A673 (cell line): ENCODE measurements at regions not wholly inside any gene's neighbourhood (a gene's known extent, or its start where the extent isn't known, plus 50 kb on each side); places are given as distances from the start of the nearest gene placed in this dataset.

Source experiments
- BruUV-seq: library from RNA; stranded (reverse); fragments of 400-500 nt; replicated peaks from 2 replicates; lab custom pipeline; 2021; lab: Mats Ljungman, UMichigan
- CTCF ChIA-PET: fragments of 300-600 bp; sonication (Branson Sonifier 250); formaldehyde crosslinking; loops from one replicate; lab custom pipeline; 2022; ENCODE audit warnings: antibody characterized with exemption; lab: Charles Lee
- POLR2A ChIA-PET: fragments of 300-600 bp; sonication (Branson Sonifier 250); formaldehyde crosslinking; loops from one replicate; lab custom pipeline; 2022; ENCODE audit warnings: antibody characterized with exemption; ENCODE audit not compliant: low non-redundant PET; lab: Charles Lee
- DNase-seq: peaks from one replicate; pipeline ENCODE4 v3.0.0-alpha.2; 2015; ENCODE audit warnings: low spot score
- H3K27ac ChIP-seq: fragments of 200-600 bp; sonication (generic); 2 replicates; pipeline ENCODE4 v1.5.1; 2016; ENCODE audit warnings: mixed run types, low read depth, mild to moderate bottlenecking, mixed read lengths, antibody characterized with exemption, low read length; ENCODE audit not compliant: poor library complexity, severe bottlenecking
- H3K27me3 ChIP-seq: fragments of 200-600 bp; sonication (generic); replicated peaks from 2 replicates; pipeline ENCODE4 v1.6.1; 2017; ENCODE audit warnings: mixed run types, low read depth, mild to moderate bottlenecking, mixed read lengths, antibody characterized with exemption, low read length; ENCODE audit not compliant: insufficient read depth, poor library complexity
- H3K36me3 ChIP-seq: fragments of 200-600 bp; sonication (generic); 2 replicates; pipeline ENCODE4 v1.6.1; 2016; ENCODE audit warnings: mixed run types, mild to moderate bottlenecking, mixed read lengths, antibody characterized with exemption, low read length; ENCODE audit not compliant: insufficient read depth, poor library complexity, severe bottlenecking
- H3K4me1 ChIP-seq: fragments of 200-600 bp; sonication (generic); 2 replicates; pipeline ENCODE4 v1.6.1; 2017; ENCODE audit warnings: mixed run types, mild to moderate bottlenecking, mixed read lengths, antibody characterized with exemption, low read length; ENCODE audit not compliant: insufficient read depth, poor library complexity, severe bottlenecking
- H3K4me3 ChIP-seq: fragments of 200-600 bp; sonication (generic); 2 replicates; pipeline ENCODE4 v1.5.1; 2016; ENCODE audit warnings: low read depth, mixed run types, mild to moderate bottlenecking, mixed read lengths, low read length; ENCODE audit not compliant: poor library complexity, severe bottlenecking
- H3K9me3 ChIP-seq: fragments of 200-600 bp; sonication (generic); 2 replicates; pipeline ENCODE4 v1.6.1; 2016; ENCODE audit warnings: mixed run types, low read depth, mild to moderate bottlenecking, mixed read lengths, antibody characterized with exemption, low read length; ENCODE audit not compliant: poor library complexity, severe bottlenecking
- EZH2 ChIP-seq: fragments of 200-600 bp; sonication (generic); IDR thresholded peaks from 2 replicates; pipeline ENCODE4 v1.6.1; 2017; ENCODE audit warnings: borderline replicate concordance, low read depth, mild to moderate bottlenecking, mixed read lengths, antibody characterized with exemption, low read length; ENCODE audit not compliant: poor library complexity, severe bottlenecking
- intact Hi-C: fragments of 100-400 bp; cut with micrococcal nuclease; formaldehyde crosslinking; loops from one replicate; pipeline ENCODE4 v1.10.0; 2022; ENCODE audit not compliant: unreplicated experiment
- TF ChIP-seq, protein P1 (sequence below): fragments of 300-800, 200-600 bp; sonication (generic); conservative IDR thresholded peaks from 2 replicates; pipeline ENCODE4 v1.5.1; 2017; ENCODE audit warnings: low read depth, mild to moderate bottlenecking, antibody characterized with exemption, low read length, moderate library complexity, mixed read lengths

DNA sequence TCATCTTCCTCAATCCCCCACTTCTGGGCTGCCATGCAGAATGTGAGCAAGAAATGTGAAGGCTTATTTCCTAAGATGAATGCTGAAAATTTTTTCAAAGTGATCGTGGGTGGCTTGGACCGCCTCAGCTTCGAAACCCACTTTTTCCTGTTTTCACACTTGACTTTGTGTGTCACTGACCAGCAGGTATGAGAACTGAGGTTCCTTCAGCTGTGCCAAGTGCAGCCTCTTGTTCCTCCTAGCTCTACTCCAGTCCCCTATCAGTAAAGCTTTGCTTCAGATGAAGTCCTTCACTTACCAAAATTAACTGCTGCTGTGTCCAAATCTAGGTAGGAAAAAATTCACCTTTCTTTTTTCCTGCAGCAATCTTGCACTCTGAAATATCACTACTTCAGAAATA lies 382.6 kb downstream of the DTWD2 start:
- BruUV-seq, result no TSS peak

DNA sequence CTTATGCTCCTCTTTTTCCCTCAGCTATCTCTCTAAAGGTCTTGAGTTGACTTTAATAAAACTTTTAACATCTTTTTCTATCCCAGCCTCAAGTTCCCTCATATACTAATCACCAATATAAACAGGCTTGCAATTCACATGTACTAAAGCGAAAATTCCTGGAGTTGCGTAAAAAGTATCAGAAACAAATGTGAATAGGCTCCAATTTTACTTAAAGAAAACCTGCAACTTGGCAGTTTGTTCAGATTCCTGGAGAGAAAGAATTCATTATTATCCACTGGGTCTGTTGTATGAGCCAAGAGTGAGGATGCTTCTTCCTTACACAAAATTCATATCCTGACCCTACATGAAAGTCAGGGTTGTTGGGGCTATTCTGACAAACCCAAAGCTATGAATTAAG lies 384.2 kb downstream of the DTWD2 start:
- CTCF ChIA-PET, result no interaction called here
- Histone ChIP-seq H3K27me3 (no peaks in the 10 kb centered on the region), H3K4me3 (no peak overlapping the region), H3K9me3 (no peaks in the 10 kb centered on the region), H3K27ac (no peak overlapping the region), H3K36me3 (no peaks in the 10 kb centered on the region), H3K4me1 (no peaks in the 10 kb centered on the region)
- no peak for TF ChIP-seq EZH2
- POLR2A ChIA-PET, result no interaction called here
- no TSS peak for BruUV-seq
- intact Hi-C loops, result loop anchor here (10.0 kb wide), 1 partner anchor 1149 kb away; no protein-coding TSS in a partner anchor
- no peak for DNase-seq

More for the DNA sequence above, 382.6 kb downstream of the DTWD2 start:
- DNase-seq, result no peak
- no peaks in the 10 kb centered on the region for H3K4me1 ChIP-seq
- POLR2A ChIA-PET, result no interaction called here
- no peak overlapping the region for H3K4me3 ChIP-seq
- CTCF ChIA-PET, result no interaction called here
- intact Hi-C loops, result loop anchor here (10.0 kb wide), 1 partner anchor 1151 kb away; no protein-coding TSS in a partner anchor
- H3K9me3 ChIP-seq, result no peaks in the 10 kb centered on the region
- H3K36me3 ChIP-seq, result no peaks in the 10 kb centered on the region
- H3K27me3 ChIP-seq, result no peaks in the 10 kb centered on the region
- no peak overlapping the region for H3K27ac ChIP-seq
- no peak for TF ChIP-seq EZH2
- TF ChIP-seq, protein P1, sequence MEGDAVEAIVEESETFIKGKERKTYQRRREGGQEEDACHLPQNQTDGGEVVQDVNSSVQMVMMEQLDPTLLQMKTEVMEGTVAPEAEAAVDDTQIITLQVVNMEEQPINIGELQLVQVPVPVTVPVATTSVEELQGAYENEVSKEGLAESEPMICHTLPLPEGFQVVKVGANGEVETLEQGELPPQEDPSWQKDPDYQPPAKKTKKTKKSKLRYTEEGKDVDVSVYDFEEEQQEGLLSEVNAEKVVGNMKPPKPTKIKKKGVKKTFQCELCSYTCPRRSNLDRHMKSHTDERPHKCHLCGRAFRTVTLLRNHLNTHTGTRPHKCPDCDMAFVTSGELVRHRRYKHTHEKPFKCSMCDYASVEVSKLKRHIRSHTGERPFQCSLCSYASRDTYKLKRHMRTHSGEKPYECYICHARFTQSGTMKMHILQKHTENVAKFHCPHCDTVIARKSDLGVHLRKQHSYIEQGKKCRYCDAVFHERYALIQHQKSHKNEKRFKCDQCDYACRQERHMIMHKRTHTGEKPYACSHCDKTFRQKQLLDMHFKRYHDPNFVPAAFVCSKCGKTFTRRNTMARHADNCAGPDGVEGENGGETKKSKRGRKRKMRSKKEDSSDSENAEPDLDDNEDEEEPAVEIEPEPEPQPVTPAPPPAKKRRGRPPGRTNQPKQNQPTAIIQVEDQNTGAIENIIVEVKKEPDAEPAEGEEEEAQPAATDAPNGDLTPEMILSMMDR, result no peak

DNA sequence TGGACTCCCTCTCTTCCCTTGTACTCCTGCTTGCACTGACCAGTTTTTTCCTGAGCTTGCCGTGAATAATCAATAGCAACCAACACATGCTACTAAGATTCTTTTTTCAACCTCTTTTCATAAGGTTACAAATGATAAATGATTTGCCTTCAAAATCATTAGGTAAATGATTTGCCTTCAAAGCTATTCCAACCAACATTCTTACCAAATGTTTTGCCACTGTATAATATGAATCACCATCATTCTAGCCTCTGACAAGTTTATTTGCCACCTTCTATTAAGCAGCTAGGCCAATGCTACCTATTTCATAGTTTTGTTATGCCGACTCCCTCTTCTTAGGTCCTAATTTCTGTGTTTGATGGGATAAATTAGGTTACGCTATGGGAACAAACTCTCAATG lies 385.1 kb downstream of the DTWD2 start:
- H3K4me1 ChIP-seq, result no peaks in the 10 kb centered on the region
- no peak for DNase-seq
- H3K27ac ChIP-seq, result no peak overlapping the region
- no peaks in the 10 kb centered on the region for H3K36me3 ChIP-seq
- intact Hi-C loops, result loop anchor here (10.0 kb wide), 1 partner anchor 1148 kb away; no protein-coding TSS in a partner anchor
- no TSS peak for BruUV-seq
- TF ChIP-seq, protein P1, result no peak
- TF ChIP-seq EZH2, result no peak
- no peaks in the 10 kb centered on the region for H3K27me3 ChIP-seq
- no peak overlapping the region for H3K4me3 ChIP-seq
- ChIA-PET POLR2A (no interaction called here), CTCF (no interaction called here)
- H3K9me3 ChIP-seq, result no peaks in the 10 kb centered on the region

DNA sequence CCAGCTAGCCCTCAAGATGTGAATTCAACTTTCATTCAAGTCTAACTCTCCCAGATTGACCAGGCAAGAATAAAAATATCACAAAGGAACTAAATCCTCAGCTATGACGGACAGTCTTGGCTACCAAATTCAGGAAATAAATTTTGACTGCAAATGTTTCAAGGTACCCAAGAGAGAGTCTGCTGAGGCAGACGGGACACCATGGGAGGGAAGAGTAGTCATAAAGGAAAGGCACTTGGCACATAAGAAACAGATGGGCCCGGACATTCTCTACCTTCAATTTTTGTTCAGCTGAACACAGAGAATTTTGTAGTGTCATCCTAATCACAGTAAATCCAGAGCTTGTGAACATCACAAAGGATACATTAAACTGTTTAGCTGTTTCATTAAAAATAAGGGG lies 390.0 kb downstream of the DTWD2 start:
- Histone ChIP-seq H3K36me3 (no peaks in the 10 kb centered on the region), H3K27ac (no peak overlapping the region), H3K4me1 (no peaks in the 10 kb centered on the region), H3K27me3 (no peaks in the 10 kb centered on the region), H3K9me3 (no peaks in the 10 kb centered on the region), H3K4me3 (no peak overlapping the region)
- ChIA-PET POLR2A (no interaction called here), CTCF (interaction anchor here (0.6 kb wide), 1 partner anchor 1920 kb away, joined by 3 read pairs; no protein-coding TSS in a partner anchor)
- TF ChIP-seq EZH2, result no peak
- TF ChIP-seq, protein P1, result no peak
- intact Hi-C loops, result no loop called here
- no TSS peak for BruUV-seq
- no peak for DNase-seq
